ENCODE measurements at regions not wholly inside any gene's neighbourhood (a gene's known extent, or its start where the extent isn't known, plus 50 kb on each side); places are given as distances from the start of the nearest gene placed in this dataset.

DNA sequence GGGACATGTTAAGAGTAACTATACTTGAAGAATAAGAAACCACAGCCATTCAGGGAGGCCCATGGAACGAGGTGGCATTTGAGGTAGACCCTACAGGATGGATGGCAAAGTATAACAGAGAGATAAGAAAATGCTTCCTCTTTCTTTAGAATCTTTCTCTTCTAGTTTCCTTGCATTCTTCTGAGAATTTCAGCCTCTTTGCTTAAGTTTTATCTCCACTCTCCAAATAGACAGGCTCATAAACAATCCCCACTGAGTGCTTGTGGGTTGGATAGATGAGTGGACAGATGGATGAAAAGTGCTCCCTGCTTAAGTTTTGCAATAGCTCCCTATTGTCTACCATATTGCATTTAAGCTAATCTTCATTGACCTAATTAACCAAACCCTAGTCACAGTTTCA lies 103.7 kb downstream of the MEX3B start (continued):
- TF ChIP-seq, protein P1, sequence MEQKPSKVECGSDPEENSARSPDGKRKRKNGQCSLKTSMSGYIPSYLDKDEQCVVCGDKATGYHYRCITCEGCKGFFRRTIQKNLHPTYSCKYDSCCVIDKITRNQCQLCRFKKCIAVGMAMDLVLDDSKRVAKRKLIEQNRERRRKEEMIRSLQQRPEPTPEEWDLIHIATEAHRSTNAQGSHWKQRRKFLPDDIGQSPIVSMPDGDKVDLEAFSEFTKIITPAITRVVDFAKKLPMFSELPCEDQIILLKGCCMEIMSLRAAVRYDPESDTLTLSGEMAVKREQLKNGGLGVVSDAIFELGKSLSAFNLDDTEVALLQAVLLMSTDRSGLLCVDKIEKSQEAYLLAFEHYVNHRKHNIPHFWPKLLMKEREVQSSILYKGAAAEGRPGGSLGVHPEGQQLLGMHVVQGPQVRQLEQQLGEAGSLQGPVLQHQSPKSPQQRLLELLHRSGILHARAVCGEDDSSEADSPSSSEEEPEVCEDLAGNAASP (IDR thresholded peaks at IDR 0.05) = no peak
- TF ChIP-seq SIN3A (IDR thresholded peaks at IDR 0.05; ENCODE audit: borderline replicate concordance in 2 of 2, control insufficient read depth in 1 of 2, low read depth in 2 of 2, low read length in 2 of 2) (no peak), HDAC2 (IDR thresholded peaks at IDR 0.05) (peak; percentile 94), E2F4 (CRISPR knock-in tag; IDR thresholded peaks at IDR 0.05; ENCODE audit: low read depth) (no peak), CBFB (CRISPR knock-in tag; IDR thresholded peaks at IDR 0.05) (no peak), ZNF124 (CRISPR knock-in tag; IDR thresholded peaks at IDR 0.05) (no peak), HLTF (IDR thresholded peaks at IDR 0.05) (no peak), POLR2AphosphoS5 (IDR thresholded peaks at IDR 0.05; ENCODE audit: control insufficient read depth, insufficient read depth, low read depth, low read length) (peak; percentile 64; the same call in 1 of the 2 replicates), THAP7 (CRISPR knock-in tag; IDR thresholded peaks at IDR 0.05) (no peak), ZNF184 (CRISPR knock-in tag; IDR thresholded peaks at IDR 0.05) (no peak)
- TF ChIP-seq, protein P2, sequence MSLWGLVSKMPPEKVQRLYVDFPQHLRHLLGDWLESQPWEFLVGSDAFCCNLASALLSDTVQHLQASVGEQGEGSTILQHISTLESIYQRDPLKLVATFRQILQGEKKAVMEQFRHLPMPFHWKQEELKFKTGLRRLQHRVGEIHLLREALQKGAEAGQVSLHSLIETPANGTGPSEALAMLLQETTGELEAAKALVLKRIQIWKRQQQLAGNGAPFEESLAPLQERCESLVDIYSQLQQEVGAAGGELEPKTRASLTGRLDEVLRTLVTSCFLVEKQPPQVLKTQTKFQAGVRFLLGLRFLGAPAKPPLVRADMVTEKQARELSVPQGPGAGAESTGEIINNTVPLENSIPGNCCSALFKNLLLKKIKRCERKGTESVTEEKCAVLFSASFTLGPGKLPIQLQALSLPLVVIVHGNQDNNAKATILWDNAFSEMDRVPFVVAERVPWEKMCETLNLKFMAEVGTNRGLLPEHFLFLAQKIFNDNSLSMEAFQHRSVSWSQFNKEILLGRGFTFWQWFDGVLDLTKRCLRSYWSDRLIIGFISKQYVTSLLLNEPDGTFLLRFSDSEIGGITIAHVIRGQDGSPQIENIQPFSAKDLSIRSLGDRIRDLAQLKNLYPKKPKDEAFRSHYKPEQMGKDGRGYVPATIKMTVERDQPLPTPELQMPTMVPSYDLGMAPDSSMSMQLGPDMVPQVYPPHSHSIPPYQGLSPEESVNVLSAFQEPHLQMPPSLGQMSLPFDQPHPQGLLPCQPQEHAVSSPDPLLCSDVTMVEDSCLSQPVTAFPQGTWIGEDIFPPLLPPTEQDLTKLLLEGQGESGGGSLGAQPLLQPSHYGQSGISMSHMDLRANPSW (CRISPR knock-in tag; IDR thresholded peaks at IDR 0.05) = no peak
- TF ChIP-seq, protein P3, sequence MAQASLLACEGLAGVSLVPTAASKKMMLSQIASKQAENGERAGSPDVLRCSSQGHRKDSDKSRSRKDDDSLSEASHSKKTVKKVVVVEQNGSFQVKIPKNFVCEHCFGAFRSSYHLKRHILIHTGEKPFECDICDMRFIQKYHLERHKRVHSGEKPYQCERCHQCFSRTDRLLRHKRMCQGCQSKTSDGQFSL (CRISPR knock-in tag; IDR thresholded peaks at IDR 0.05) = no peak
- TF ChIP-seq, protein P3 (tag; IDR thresholded peaks at IDR 0.05) = no peak
- TF ChIP-seq, protein P4, sequence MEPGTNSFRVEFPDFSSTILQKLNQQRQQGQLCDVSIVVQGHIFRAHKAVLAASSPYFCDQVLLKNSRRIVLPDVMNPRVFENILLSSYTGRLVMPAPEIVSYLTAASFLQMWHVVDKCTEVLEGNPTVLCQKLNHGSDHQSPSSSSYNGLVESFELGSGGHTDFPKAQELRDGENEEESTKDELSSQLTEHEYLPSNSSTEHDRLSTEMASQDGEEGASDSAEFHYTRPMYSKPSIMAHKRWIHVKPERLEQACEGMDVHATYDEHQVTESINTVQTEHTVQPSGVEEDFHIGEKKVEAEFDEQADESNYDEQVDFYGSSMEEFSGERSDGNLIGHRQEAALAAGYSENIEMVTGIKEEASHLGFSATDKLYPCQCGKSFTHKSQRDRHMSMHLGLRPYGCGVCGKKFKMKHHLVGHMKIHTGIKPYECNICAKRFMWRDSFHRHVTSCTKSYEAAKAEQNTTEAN (CRISPR knock-in tag; IDR thresholded peaks at IDR 0.05) = no peak
- TF ChIP-seq, protein P5, sequence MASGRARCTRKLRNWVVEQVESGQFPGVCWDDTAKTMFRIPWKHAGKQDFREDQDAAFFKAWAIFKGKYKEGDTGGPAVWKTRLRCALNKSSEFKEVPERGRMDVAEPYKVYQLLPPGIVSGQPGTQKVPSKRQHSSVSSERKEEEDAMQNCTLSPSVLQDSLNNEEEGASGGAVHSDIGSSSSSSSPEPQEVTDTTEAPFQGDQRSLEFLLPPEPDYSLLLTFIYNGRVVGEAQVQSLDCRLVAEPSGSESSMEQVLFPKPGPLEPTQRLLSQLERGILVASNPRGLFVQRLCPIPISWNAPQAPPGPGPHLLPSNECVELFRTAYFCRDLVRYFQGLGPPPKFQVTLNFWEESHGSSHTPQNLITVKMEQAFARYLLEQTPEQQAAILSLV (tag; IDR thresholded peaks at IDR 0.05) = no peak
- TF ChIP-seq, protein P6, sequence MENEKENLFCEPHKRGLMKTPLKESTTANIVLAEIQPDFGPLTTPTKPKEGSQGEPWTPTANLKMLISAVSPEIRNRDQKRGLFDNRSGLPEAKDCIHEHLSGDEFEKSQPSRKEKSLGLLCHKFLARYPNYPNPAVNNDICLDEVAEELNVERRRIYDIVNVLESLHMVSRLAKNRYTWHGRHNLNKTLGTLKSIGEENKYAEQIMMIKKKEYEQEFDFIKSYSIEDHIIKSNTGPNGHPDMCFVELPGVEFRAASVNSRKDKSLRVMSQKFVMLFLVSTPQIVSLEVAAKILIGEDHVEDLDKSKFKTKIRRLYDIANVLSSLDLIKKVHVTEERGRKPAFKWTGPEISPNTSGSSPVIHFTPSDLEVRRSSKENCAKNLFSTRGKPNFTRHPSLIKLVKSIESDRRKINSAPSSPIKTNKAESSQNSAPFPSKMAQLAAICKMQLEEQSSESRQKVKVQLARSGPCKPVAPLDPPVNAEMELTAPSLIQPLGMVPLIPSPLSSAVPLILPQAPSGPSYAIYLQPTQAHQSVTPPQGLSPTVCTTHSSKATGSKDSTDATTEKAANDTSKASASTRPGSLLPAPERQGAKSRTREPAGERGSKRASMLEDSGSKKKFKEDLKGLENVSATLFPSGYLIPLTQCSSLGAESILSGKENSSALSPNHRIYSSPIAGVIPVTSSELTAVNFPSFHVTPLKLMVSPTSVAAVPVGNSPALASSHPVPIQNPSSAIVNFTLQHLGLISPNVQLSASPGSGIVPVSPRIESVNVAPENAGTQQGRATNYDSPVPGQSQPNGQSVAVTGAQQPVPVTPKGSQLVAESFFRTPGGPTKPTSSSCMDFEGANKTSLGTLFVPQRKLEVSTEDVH (IDR thresholded peaks at IDR 0.05; ENCODE audit: low read depth, partially characterized antibody) = no peak
